HG03064 (cell line): ENCODE measurements at regions not wholly inside any gene's neighbourhood (a gene's known extent, or its start where the extent isn't known, plus 50 kb on each side); places are given as distances from the start of the nearest gene placed in this dataset.
"Not testable (repeated sequence)": the region's sequence is repeated elsewhere in the genome, so short reads cannot be mapped to it uniquely, and the experiment has no call there.

Source experiments
- ATAC-seq: cut with Tn5 transposase; IDR thresholded peaks from one replicate; pipeline ENCODE4 v1.9.1; 2021; ENCODE audit warnings: low read depth; ENCODE audit not compliant: unreplicated experiment

DNA sequence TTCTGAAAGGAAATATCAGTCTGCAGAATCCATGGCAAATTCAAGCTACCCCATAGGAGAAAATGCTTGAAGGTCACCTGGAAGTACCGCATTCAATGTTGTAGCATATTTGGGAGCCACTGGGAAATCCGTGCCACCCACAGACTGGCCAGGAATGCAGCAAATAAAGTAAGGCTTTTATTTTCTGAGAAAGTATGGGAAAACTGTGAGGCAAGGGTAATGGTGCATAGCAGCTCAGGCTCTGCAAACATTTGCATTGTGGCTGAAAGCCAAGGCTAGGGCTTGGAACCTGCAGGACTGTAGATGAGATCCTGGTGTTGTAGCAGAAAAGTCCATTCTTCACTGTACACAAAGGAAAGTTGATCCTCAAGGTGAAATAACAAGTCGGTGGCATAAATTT, 450.9 kb upstream of the NR3C2 start:
- ATAC-seq = no peak

DNA sequence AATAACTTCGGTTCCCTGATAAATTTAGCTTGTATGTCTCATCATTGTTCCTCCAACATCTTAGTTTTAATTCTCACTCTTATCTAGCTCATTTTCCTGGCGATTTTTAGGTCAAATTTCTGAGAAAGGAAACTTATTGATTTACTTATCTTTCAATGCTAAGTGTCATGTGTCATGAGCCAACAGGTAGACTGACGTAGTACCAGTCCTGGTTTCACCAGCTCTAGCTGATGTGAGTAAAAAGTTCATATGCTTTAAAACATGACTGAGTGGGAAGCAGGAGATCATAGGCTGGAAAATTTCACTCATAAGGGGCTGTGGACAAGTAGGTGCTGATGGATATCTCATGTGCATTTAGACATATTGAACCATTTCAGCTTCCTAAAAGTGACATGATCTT, 441.7 kb upstream of the NR3C2 start:
- no peak for ATAC-seq

- no peak for ATAC-seq
These were observed 441.2 kb upstream of the NR3C2 start for GRCh38 chr4:148883435-148883834.

GRCh38 chr4:148881860-148882643, 439.8 kb upstream of the NR3C2 start:
- no peak for ATAC-seq

DNA sequence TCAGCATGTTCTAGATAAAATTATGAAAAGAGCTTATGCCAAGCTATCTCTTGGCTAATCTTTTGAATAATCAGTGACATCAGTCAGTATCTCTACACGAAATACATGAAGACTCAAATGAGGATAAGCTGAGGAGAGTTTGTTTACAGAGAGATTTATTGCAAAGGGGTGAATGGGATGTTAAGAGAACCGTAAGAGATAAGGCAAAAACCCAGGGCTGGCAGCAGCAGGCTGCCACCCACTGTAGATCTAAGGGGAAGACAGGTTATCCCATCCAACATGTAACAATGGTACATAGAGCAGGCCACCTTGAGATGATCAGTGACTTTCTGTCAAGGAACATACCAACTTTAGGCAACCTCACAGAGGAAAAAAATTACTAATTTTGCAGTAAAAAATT, 432.1 kb upstream of the NR3C2 start:
- ATAC-seq = no peak

- no peak for ATAC-seq
These were observed 426.0 kb upstream of the NR3C2 start for GRCh38 chr4:148868191-148868590.

- no peak for ATAC-seq
These were observed 424.5 kb upstream of the NR3C2 start for GRCh38 chr4:148866666-148867065.

DNA sequence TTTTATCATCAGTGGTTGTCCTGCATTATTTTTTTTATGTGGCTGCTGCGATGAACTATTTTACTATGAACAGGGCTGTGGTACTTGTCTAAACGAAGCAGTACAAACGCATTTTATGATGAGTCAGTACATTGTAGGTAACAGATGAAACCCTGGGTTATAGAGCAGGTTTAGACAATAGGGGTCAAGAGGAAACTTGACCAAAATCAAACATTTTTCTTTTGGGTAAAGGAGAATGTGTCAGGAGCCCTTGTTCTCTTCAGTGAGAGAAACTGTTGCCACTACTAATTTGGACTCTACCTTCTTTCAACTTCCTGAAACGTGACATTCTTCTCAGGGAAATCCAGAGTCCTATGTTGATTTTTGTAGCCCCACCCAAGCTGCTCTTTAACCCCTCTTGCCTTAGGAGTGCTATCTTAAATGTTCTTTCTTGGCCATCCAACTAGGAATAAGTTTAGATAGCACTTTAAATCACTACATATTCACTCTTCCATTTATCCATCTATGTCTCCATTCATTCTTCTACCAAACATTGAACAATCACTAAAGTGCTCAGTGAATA, 415.8 kb upstream of the NR3C2 start:
- ATAC-seq = no peak

DNA sequence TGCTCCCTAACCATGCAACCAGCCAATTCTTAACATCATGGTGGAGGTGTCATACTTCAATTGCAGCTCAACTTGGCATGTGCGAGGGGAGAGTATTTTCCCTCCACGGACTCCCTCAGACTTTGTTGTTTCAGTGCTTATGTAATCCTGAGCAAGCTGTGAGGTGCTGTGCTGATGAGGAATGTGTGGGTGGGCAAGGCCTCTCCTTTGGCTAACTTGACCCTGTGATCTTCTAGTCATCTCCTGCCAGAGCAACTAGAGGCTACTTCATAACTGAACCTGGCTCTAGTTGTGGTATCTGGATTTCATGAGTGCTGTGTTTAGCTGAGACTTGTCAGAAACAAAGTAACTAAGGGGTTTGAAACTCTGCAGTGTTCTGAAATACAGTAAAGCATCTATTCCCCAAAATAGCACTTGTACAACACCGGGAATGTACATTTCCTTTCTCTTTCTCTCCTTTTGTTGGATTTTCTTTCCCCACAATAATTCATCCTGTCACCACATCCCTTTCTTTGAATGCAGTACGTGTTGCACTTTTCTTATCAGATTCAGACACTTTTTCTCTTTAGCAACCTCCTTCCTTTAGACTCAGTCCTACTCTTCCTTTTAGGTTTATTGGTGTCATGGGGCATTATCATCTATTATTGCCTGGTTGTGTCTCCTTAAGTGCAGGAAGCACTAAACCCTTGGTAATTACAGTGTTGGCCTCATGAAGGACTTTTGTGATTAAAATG, 415.2 kb upstream of the NR3C2 start:
- no peak for ATAC-seq

DNA sequence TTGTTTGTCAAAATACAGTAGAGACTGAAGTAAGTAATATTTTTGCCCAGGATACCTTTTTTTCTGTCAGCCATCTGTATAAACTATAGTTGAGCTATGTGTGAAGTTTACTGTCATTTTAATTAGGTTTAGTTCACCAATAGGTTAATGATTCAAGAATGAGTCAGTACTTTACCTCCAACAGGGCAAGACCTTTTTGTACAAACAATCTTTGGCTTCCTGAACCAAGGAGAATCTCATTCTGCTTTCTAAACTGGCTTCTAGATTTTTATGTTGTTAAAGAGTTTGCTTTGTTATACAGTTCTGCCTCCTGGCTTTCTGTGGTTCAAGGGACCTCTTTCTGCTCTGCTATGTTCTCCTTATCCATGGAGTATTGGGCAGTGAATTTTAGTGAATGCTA, 412.0 kb upstream of the NR3C2 start:
- no peak for ATAC-seq

DNA sequence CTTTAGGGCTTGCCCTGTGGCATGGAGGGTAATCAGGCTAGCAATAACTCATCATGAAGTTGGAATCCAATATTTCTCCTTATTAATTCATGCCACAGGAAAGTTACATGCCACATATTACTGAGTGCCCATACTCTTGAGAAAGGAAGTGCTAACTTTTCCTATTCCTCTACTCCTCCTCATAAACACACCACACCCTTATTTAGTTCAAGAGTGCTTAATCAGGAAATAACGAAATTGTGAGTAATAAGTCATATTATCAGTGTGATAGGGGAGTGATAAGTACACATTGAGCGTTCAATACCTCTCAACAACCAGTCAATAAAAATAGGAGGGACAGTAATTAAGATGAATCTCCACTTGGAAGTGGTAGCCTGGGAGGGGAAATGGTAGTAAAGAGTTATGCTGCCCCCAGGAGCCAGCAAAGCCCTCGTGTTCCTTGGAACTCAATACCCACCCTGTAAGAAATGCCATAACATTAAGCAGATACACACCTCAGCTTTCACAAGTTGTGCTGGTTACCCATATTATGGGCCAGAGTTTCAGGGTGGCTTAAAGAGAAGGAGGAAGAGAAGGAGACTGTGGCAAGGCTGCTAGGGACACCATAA, 410.0 kb upstream of the NR3C2 start:
- no peak for ATAC-seq

GRCh38 chr4:148850257-148850995, 408.2 kb upstream of the NR3C2 start:
- no peak for ATAC-seq

DNA sequence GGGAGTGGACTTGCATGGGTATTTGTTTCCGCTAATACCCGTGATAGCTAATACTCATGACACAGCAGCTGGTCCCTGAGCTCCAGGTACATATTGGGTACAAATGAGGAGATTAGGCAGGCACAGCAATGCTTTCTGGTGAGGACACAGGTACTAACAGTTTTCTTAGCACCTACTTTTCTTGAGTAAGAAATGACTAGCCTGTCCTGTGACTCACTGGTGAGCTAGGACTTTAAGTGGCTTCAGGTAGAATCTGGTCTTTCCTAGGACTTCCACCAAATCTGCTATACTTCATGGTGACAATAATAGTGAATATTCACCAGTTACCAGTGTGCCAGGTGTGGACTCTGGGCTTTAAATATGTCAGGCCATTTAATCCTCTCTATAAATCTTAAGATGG, 407.4 kb upstream of the NR3C2 start:
- no peak for ATAC-seq

- ATAC-seq = no peak
These were observed 405.5 kb upstream of the NR3C2 start for GRCh38 chr4:148847544-148848255.

DNA sequence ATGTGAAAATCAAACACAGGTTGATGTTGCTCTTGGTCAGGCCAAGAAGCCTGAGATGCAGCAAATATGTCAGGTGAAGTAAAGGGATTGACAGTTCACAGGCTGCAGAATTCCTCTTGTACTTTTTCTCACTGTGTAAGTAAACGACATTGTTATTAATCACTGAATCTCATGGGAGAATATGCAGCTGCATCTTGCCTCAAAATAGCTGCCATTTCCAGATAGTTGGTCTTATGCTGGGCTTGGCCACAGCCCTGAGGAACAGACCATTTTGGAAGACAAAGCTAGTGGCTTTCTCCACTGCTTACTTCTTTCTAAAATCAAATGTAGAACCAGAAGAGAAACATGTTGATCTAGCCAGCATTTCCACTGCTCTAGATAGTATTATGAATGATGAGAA, 403.4 kb upstream of the NR3C2 start:
- no peak for ATAC-seq

GRCh38 chr4:148843625-148844024, 401.4 kb upstream of the NR3C2 start:
- no peak for ATAC-seq

DNA sequence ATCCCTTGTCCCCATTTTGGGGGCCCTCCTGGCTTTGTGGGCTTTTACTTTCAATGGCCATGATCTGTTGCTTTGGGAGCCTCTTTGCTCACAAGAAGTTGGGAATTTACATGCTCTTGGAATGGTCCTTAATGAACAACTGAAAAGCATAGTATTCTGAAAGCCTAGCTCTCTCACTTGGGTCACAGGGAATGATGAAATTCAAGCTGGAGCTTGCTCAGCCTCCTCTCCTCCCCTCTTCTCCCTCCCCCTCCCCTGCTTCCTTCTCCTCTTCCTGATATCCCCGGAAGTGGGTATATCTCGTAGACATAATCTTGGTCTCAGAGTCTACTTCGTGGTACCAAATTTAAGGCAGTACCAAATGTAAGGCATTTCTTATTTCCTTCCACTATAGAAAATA, 400.6 kb upstream of the NR3C2 start:
- no peak for ATAC-seq

DNA sequence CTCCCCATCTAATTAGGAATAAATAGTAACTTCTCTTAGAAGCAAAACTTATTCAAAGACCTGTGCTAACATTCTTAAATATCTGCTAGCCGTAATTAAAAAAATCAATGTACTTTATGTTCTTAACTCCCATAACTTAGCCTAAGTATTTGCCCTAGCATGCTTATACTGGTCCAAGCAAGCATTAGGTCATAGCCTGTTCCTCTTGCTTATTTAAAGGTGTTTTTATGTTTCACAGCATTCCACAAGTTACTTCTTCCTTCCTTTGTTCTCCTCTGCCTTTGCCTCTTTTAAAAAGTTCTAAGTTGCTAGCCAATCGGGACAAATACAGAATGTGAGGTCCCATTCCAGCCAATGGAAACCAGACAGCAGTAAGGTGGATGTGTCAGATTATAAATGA, 395.4 kb upstream of the NR3C2 start:
- not testable (repeated sequence) for ATAC-seq

GRCh38 chr4:148834804-148835631, 392.8 kb upstream of the NR3C2 start:
- ATAC-seq = no peak
